ENCODE measurements at regions not wholly inside any gene's neighbourhood (a gene's known extent, or its start where the extent isn't known, plus 50 kb on each side); places are given as distances from the start of the nearest gene placed in this dataset.

DNA sequence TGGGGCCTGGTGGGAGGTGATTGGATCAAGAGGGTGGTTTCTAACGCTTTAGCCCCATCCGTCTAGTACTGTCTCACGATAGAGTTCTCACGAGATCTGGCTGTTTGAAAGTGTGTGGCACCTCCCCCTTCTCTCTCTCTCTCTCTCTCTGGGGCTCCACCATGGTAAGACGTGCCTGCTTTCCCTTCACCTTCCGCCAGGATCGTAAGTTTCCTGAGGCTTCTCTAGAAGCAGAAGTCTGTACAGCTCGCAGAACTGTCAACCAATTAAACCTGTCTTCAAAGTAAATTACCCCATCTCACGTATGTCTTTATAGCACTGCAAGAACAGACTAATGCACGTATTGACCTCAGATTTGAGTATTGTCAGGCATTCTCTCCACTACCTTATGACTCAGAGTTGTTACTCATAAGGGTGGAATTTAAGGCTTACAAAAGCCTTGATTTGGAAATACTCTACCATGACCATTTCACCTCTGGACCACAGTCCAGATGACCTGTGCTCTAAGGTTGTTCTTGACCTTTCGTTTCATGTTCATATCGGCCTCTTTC lies 99.5 kb upstream of the AGAP1 start:
- no peak overlapping the region for H3K4me3 ChIP-seq (ENCODE audit: low read depth, low read length)
- DNase-seq (ENCODE audit: low read depth): peak; percentile 74
- TF ChIP-seq, protein P1, sequence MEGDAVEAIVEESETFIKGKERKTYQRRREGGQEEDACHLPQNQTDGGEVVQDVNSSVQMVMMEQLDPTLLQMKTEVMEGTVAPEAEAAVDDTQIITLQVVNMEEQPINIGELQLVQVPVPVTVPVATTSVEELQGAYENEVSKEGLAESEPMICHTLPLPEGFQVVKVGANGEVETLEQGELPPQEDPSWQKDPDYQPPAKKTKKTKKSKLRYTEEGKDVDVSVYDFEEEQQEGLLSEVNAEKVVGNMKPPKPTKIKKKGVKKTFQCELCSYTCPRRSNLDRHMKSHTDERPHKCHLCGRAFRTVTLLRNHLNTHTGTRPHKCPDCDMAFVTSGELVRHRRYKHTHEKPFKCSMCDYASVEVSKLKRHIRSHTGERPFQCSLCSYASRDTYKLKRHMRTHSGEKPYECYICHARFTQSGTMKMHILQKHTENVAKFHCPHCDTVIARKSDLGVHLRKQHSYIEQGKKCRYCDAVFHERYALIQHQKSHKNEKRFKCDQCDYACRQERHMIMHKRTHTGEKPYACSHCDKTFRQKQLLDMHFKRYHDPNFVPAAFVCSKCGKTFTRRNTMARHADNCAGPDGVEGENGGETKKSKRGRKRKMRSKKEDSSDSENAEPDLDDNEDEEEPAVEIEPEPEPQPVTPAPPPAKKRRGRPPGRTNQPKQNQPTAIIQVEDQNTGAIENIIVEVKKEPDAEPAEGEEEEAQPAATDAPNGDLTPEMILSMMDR (IDR thresholded peaks at IDR 0.05; ENCODE audit: insufficient read depth, low read depth, low read length): no peak

DNA sequence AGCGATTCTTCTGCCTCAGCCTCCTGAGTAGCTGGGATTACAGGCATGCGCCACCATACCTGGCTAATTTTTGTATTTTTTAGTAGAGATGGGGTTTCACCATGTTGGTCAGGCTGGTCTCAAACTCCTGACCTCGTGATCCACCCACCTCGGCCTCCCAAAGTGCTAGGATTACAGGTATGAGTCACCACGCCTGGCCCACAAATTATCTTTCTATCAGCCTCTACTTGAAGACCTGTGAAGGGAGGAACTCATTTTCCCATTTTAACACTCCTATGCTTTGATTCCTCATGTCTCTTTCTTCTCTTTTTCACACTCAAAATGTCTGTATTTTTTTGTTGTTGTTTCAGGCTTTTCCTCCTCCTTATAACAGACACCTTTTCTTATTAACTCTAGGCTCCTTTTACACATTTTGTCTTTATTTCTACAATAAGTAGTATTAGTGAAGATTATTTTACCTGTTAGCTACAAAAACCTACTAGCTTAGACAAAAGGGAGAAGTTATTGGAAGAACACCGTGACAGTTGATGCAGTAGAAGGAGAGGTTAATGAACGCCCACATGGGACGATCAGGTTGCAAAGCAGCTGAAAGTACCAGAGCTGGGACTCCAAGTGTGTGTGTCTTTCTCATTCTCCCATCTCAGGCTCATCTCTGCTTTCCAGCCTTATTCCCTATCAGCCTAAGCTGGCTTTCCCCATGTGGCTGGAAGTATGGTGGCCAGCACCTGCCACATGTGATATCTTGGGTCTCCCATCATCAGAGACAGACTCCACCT lies 97.6 kb upstream of the AGAP1 start:
- no peak for DNase-seq (ENCODE audit: low read depth)
- H3K4me3 ChIP-seq (ENCODE audit: low read depth, low read length): no peak overlapping the region
- TF ChIP-seq, protein P1 (IDR thresholded peaks at IDR 0.05; ENCODE audit: insufficient read depth, low read depth, low read length): no peak

DNA sequence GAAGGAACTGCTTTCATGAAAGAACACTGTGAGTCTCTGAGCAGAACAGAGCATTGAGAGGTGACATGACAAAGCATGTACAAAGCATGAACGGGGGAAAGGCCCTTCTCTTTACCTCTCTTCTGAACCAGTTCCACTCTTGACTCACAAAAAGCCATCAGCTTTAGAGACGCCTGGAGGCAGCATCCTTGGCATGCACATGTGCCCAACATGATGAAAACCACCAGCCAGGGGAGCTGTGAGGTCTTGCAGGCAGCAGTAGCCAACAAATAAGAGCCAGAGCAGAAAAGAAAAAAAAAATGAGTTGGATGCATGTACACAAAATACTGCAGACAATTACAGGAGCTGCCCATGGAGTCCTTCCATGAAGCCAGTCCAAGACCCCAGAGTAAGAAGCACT lies 95.5 kb upstream of the AGAP1 start:
- TF ChIP-seq, protein P1 (IDR thresholded peaks at IDR 0.05; ENCODE audit: insufficient read depth, low read depth, low read length): no peak
- H3K4me3 ChIP-seq (ENCODE audit: low read depth, low read length): no peak overlapping the region
- no peak for DNase-seq (ENCODE audit: low read depth)

DNA sequence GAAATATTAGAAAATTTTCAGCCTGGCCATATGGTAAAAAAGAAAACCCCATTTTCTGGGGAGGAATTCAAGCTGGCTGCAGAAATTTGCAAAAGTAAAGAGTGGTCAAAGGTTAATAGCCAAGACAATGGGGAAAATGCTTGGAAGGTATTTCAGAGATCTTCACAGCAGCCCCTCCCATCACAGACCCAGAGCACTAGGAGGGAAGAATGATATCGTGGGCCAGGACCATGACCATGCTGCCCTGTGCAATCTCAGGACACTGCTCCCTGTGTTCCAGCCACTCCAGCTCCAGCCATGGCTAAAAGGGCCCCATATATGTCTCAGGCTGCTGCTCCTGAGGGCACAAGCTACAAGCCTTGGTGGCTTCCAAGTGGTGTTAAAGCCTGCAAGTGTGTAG lies 93.9 kb upstream of the AGAP1 start:
- TF ChIP-seq, protein P1 (IDR thresholded peaks at IDR 0.05; ENCODE audit: insufficient read depth, low read depth, low read length): no peak
- DNase-seq (ENCODE audit: low read depth): no peak
- H3K4me3 ChIP-seq (ENCODE audit: low read depth, low read length): no peak overlapping the region

DNA sequence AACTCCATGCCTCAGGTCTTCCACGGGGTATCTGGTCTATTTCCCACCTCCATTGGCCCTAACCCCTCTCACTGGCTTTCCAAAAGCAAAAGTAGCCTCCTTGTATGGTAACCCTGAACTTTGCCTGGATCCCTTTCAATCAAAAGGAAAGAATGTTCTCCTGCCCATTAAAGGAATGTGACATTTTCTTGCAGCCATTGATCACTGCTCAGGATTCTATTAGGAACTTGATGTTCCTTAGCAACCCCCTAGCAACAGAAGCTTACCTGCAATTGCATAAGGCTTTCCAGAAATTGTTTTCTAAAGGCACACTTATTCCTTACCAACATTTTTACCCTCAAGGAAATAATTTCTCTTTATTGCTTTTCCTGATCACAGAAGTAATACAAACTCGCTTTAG lies 91.4 kb upstream of the AGAP1 start:
- DNase-seq (ENCODE audit: low read depth): no peak
- TF ChIP-seq, protein P1 (IDR thresholded peaks at IDR 0.05; ENCODE audit: insufficient read depth, low read depth, low read length): no peak
- no peak overlapping the region for H3K4me3 ChIP-seq (ENCODE audit: low read depth, low read length)

DNA sequence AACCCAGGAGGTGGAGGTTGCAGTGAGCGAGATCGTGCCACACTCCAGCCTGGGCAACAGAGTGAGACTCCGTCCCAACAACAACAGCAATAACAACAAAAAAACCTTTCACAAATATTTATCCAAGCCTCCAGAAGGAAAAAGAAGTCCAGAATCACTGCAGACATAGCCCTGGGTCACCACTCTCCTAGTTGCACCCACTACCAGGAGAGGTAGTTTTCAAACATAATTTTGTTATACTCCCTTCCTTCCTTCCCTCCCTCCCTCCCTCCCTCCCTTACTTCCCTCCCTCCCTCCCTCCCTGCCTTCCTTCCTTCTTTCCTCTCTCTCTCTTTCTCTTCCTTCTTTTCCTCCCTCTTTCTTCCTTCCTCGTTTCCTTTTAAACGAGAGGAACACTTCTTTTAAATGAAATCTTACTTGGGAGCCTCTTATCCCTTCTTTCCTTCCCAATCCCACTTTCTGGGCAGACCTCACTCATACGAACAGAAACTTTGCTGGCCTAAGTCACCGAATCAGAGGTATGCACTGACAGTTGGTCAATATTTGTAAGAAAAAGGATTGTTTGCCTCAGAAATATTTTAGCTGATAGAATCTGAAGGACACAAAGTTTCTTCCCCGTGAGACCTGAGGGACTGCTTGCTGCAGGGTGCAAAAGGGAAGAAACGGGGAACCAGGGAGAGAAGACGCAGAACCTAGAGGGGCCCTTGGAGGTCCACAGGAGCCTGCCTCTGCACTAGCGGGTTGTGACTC lies 88.1 kb upstream of the AGAP1 start:
- DNase-seq (ENCODE audit: low read depth): no peak
- H3K4me3 ChIP-seq (ENCODE audit: low read depth, low read length): no peak overlapping the region
- TF ChIP-seq, protein P1 (IDR thresholded peaks at IDR 0.05; ENCODE audit: insufficient read depth, low read depth, low read length): no peak
